Fibroblast of lung (primary cell): ENCODE measurements at regions not wholly inside any gene's neighbourhood (a gene's known extent, or its start where the extent isn't known, plus 50 kb on each side); places are given as distances from the start of the nearest gene placed in this dataset.

Experiments used
- EZH2 ChIP-seq: IDR thresholded peaks from 2 replicates; pipeline ENCODE4 v1.5.1; 2012; ENCODE audit warnings: low read length, control low read depth, mild to moderate bottlenecking; ENCODE audit errors: missing control alignments
- TF ChIP-seq, protein P1 (sequence below), 2 donors: IDR thresholded peaks in 1 of 2; conservative IDR thresholded peaks in 1 of 2; 1 replicate in 1 of 2; 2 replicates in 1 of 2; pipeline ENCODE4 v1.5.1; 2011 to 2012; ENCODE audit warnings: low read length in 2 of 2, control low read depth in 1 of 2, inconsistent platforms in 1 of 2, low read depth in 1 of 2, mild to moderate bottlenecking in 1 of 2

DNA sequence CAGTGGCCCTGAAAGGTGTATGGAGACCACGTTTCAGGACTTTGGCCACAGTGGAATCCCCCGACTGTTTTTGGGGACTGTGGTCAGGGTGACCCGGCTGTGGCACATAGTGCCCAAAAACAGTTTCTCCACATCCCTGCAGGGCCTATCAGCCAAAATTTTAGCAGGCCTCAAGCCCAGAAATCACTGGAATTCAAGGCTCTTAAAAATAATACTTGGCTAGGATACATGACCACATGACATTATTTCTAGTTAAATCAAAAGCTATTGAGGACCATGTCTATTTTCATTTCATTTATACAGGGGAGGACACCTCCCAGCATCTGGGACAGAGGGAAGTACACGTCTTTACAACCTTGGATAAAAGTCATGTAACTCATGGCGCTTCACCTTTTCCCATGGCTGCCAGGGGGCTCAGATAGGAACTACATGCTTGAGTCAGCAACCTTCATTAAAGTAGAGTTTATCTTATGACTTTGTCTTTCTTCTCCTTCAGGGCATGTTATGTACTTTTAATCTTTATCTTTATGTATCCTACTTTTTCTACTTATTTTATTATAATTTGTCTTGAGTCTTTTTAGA is 70.8 kb upstream of the CD93 start:
- TF ChIP-seq, protein P1, sequence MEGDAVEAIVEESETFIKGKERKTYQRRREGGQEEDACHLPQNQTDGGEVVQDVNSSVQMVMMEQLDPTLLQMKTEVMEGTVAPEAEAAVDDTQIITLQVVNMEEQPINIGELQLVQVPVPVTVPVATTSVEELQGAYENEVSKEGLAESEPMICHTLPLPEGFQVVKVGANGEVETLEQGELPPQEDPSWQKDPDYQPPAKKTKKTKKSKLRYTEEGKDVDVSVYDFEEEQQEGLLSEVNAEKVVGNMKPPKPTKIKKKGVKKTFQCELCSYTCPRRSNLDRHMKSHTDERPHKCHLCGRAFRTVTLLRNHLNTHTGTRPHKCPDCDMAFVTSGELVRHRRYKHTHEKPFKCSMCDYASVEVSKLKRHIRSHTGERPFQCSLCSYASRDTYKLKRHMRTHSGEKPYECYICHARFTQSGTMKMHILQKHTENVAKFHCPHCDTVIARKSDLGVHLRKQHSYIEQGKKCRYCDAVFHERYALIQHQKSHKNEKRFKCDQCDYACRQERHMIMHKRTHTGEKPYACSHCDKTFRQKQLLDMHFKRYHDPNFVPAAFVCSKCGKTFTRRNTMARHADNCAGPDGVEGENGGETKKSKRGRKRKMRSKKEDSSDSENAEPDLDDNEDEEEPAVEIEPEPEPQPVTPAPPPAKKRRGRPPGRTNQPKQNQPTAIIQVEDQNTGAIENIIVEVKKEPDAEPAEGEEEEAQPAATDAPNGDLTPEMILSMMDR (conservative IDR thresholded peaks at IDR 0.05 in 1 of 2, IDR thresholded peaks at IDR 0.05 in 1 of 2; ENCODE audit: low read depth in 1 of 2, low read length in 2 of 2), result no peak
- TF ChIP-seq EZH2, result no peak
